ENCODE measurements at regions not wholly inside any gene's neighbourhood (a gene's known extent, or its start where the extent isn't known, plus 50 kb on each side); places are given as distances from the start of the nearest gene placed in this dataset.

DNA sequence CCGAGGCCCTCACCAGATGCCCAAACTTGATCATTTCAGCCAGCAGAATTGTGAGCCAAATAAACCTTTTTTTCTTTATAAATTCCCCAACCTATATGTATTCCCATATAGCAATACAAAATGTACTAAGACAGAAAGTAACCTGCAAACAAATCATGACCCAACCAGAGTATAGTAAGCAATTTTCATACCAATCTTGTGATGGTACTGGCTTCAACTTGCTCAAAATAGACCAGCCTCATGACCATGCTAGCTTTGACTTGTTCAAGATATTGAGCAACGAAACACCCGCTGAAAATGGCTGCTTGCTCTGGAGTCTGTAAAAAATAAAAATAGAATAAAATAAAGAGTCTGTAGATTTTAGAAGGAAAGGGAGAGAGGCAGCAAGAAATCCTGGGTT is 97.6 kb downstream of the C1D start:
- peaks cover 4% of the 10 kb centered on the region for H3K27me3 Mint-ChIP-seq (ENCODE audit: insufficient read depth, unreplicated experiment)
- no peaks in the 10 kb centered on the region for H3K36me3 Mint-ChIP-seq (ENCODE audit: insufficient read depth, unreplicated experiment)
- TF ChIP-seq, protein P1, sequence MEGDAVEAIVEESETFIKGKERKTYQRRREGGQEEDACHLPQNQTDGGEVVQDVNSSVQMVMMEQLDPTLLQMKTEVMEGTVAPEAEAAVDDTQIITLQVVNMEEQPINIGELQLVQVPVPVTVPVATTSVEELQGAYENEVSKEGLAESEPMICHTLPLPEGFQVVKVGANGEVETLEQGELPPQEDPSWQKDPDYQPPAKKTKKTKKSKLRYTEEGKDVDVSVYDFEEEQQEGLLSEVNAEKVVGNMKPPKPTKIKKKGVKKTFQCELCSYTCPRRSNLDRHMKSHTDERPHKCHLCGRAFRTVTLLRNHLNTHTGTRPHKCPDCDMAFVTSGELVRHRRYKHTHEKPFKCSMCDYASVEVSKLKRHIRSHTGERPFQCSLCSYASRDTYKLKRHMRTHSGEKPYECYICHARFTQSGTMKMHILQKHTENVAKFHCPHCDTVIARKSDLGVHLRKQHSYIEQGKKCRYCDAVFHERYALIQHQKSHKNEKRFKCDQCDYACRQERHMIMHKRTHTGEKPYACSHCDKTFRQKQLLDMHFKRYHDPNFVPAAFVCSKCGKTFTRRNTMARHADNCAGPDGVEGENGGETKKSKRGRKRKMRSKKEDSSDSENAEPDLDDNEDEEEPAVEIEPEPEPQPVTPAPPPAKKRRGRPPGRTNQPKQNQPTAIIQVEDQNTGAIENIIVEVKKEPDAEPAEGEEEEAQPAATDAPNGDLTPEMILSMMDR (IDR thresholded peaks at IDR 0.05; ENCODE audit: insufficient read depth in 1 of 2, low read depth in 1 of 2, low read length in 1 of 2, severe bottlenecking in 1 of 2, unreplicated experiment in 1 of 2): no peak
- H3K27ac Mint-ChIP-seq (ENCODE audit: unreplicated experiment): no peak overlapping the region
- H3K9me3 Mint-ChIP-seq (ENCODE audit: unreplicated experiment): no peaks in the 10 kb centered on the region
- no peak overlapping the region for H3K4me3 ChIP-seq (ENCODE audit: low read depth, low read length)
- CTCF ChIA-PET: interaction anchor here (0.6 kb wide), 1 partner anchor 1388 kb away, joined by 3 read pairs; no protein-coding TSS in a partner anchor
- no peaks in the 10 kb centered on the region for H3K27me3 ChIP-seq (replicated peaks; ENCODE audit: control insufficient read depth, insufficient read depth, low read length)
- no peak for DNase-seq
- no TSS peak for BruUV-seq (replicated peaks)
- H3K9me3 ChIP-seq: no peaks in the 10 kb centered on the region
- POLR2A ChIA-PET: no interaction called here
- no peaks in the 10 kb centered on the region for H3K36me3 ChIP-seq (ENCODE audit: control insufficient read depth, insufficient read depth, low read length)
- no peak overlapping the region for H3K4me3 Mint-ChIP-seq (ENCODE audit: unreplicated experiment)
- intact Hi-C loops (cut with micrococcal nuclease; ENCODE audit: unreplicated experiment): no loop called here
- no peaks in the 10 kb centered on the region for H3K4me1 Mint-ChIP-seq (ENCODE audit: low read depth, unreplicated experiment)
- H3K4me1 ChIP-seq: no peaks in the 10 kb centered on the region

DNA sequence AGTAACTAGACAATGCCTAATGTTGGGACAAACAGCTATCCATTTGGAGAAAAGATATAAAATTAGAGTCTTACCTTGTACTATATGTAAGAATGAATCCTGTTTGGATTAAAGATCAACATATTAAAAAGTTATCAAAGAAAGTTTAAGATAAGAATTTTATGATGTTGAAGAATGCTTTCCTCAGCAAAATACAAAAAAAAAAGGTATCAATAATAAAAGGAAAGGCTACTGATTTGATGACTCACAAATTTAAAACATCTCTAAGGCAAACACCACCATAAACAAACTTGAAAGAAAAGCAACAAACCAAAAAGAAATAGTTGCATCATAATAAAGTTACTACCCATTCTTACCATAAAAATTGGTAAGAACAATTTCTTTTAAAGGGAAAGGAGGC is 92.7 kb downstream of the C1D start:
- ChIA-PET POLR2A (no interaction called here), CTCF (no interaction called here)
- Histone ChIP-seq H3K36me3 (ENCODE audit: control insufficient read depth, insufficient read depth, low read length) (no peaks in the 10 kb centered on the region), H3K27me3 (replicated peaks; ENCODE audit: control insufficient read depth, insufficient read depth, low read length) (no peaks in the 10 kb centered on the region), H3K4me1 (no peaks in the 10 kb centered on the region), H3K4me3 (ENCODE audit: low read depth, low read length) (no peak overlapping the region), H3K9me3 (no peaks in the 10 kb centered on the region)
- BruUV-seq (replicated peaks): no TSS peak
- TF ChIP-seq, protein P1 (IDR thresholded peaks at IDR 0.05; ENCODE audit: insufficient read depth in 1 of 2, low read depth in 1 of 2, low read length in 1 of 2, severe bottlenecking in 1 of 2, unreplicated experiment in 1 of 2): no peak
- DNase-seq: no peak
- H3K27me3 Mint-ChIP-seq (ENCODE audit: insufficient read depth, unreplicated experiment): peaks cover 4% of the 10 kb centered on the region
- no peak overlapping the region for H3K27ac Mint-ChIP-seq (ENCODE audit: unreplicated experiment)
- no peaks in the 10 kb centered on the region for H3K9me3 Mint-ChIP-seq (ENCODE audit: unreplicated experiment)
- H3K4me3 Mint-ChIP-seq (ENCODE audit: unreplicated experiment): no peak overlapping the region
- H3K36me3 Mint-ChIP-seq (ENCODE audit: insufficient read depth, unreplicated experiment): no peaks in the 10 kb centered on the region
- H3K4me1 Mint-ChIP-seq (ENCODE audit: low read depth, unreplicated experiment): no peaks in the 10 kb centered on the region
- intact Hi-C loops (cut with micrococcal nuclease; ENCODE audit: unreplicated experiment): no loop called here

DNA sequence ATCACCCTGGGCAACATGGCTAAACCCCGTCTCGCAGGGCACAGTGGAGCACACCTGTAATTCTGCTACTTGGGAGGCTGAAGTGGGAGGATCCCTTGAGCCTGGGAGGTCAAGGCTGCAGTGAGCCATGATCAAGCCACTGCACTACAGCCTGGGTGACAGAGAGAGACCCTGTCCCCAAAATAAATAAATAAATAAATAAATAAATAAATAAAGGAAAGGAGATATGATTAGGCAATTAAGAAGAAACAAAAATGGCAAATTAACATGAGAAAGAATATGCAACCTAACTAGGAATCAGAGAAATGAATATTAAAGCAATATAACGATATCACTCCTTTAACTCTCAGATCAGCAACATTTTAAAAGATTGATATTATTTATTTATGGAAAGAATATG is 92.3 kb downstream of the C1D start:
- no peak overlapping the region for H3K4me3 ChIP-seq (ENCODE audit: low read depth, low read length)
- H3K36me3 ChIP-seq (ENCODE audit: control insufficient read depth, insufficient read depth, low read length): no peaks in the 10 kb centered on the region
- TF ChIP-seq, protein P1 (IDR thresholded peaks at IDR 0.05; ENCODE audit: insufficient read depth in 1 of 2, low read depth in 1 of 2, low read length in 1 of 2, severe bottlenecking in 1 of 2, unreplicated experiment in 1 of 2): no peak
- BruUV-seq (replicated peaks): no TSS peak
- H3K4me1 ChIP-seq: no peaks in the 10 kb centered on the region
- no peaks in the 10 kb centered on the region for H3K36me3 Mint-ChIP-seq (ENCODE audit: insufficient read depth, unreplicated experiment)
- ChIA-PET POLR2A (no interaction called here), CTCF (no interaction called here)
- no peak overlapping the region for H3K27ac Mint-ChIP-seq (ENCODE audit: unreplicated experiment)
- H3K4me1 Mint-ChIP-seq (ENCODE audit: low read depth, unreplicated experiment): no peaks in the 10 kb centered on the region
- H3K4me3 Mint-ChIP-seq (ENCODE audit: unreplicated experiment): no peak overlapping the region
- intact Hi-C loops (cut with micrococcal nuclease; ENCODE audit: unreplicated experiment): no loop called here
- no peaks in the 10 kb centered on the region for H3K9me3 ChIP-seq
- no peaks in the 10 kb centered on the region for H3K27me3 ChIP-seq (replicated peaks; ENCODE audit: control insufficient read depth, insufficient read depth, low read length)
- peaks cover 4% of the 10 kb centered on the region for H3K27me3 Mint-ChIP-seq (ENCODE audit: insufficient read depth, unreplicated experiment)
- H3K9me3 Mint-ChIP-seq (ENCODE audit: unreplicated experiment): no peaks in the 10 kb centered on the region
- DNase-seq: no peak
